ENCODE measurements at regions not wholly inside any gene's neighbourhood (a gene's known extent, or its start where the extent isn't known, plus 50 kb on each side); places are given as distances from the start of the nearest gene placed in this dataset.

DNA sequence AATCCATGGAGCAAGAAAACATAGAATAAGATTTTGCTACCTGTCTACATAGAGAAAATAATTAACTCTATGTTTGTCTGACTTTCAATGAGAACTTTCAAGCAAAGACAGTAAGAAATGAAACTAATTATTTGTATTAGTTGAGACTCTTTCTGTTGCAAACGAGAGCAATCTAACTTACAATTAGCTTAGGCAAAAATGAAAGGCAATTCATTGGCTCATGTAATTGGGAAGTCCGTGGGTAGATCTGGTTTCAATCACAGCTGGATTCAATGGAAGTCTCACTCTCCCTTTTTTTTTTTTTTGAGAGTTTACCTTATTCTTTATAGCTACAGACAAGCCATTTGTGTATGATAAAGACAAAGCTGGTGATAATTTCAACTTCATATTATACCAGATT lies 68.2 kb upstream of the STXBP5 start:
- H3K27me3 ChIP-seq (ENCODE audit: control insufficient read depth in 2 of 2, insufficient read depth in 2 of 2, low read length in 2 of 2): no peaks in the 10 kb centered on the region
- POLR2A ChIA-PET: no interaction called here
- no peak overlapping the region for H3K4me3 ChIP-seq (ENCODE audit: low read length)
- Mint-ChIP-seq H3K4me1 (peaks cover 0 to 21% (median 6%) of the 10 kb centered on the region in 7 donors), H3K36me3 (no peaks in the 10 kb centered on the region), H3K9me3 (peaks cover 0 to 2% (median 0%) of the 10 kb centered on the region in 11 donors), H3K27ac (no peak overlapping the region), H3K27me3 (peaks cover 0 to 8% (median 0%) of the 10 kb centered on the region in 5 donors), H3K4me3 (no peak overlapping the region)
- no peaks in the 10 kb centered on the region for H3K36me3 ChIP-seq (ENCODE audit: control insufficient read depth in 2 of 3, insufficient read depth in 3 of 3, low read length in 3 of 3)
- H3K4me1 ChIP-seq (ENCODE audit: control insufficient read depth in 2 of 2, insufficient read depth in 2 of 2, low read length in 2 of 2): no peaks in the 10 kb centered on the region
- CTCF ChIA-PET: no interaction called here
- ATAC-seq (no peak), DNase-seq (no peak)
- H3K27ac ChIP-seq (ENCODE audit: low read depth, low read length): no peak overlapping the region
- H3K9me3 ChIP-seq (ENCODE audit: control insufficient read depth in 2 of 3, low read length in 3 of 3): no peaks in the 10 kb centered on the region
- intact Hi-C loops (cut with micrococcal nuclease): no loop called here

DNA sequence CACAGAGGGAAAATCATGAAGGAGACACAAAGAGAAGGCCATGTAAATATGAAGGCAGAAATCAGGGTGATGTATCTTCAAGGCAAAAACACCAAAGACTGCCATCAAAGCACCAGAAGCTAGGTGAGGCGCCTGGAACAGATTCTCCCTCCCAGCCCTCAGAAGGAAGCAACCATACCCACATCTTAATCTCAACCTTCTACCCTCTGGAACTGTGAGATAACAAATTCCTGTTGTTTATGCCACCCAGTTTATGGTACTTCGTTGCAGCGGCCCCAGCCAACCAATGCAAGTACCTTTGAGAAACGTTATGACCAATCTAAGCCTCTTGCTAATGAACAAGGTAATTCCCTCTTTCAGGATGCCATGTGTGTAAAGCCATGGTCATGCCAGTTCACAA lies 66.2 kb upstream of the STXBP5 start:
- H3K4me1 ChIP-seq (ENCODE audit: control insufficient read depth in 2 of 2, insufficient read depth in 2 of 2, low read length in 2 of 2): no peaks in the 10 kb centered on the region
- peaks cover 0 to 2% (median 0%) of the 10 kb centered on the region in 11 donors for H3K9me3 Mint-ChIP-seq
- no peak overlapping the region for H3K27ac ChIP-seq (ENCODE audit: low read depth, low read length)
- no peak for DNase-seq
- no peaks in the 10 kb centered on the region for H3K9me3 ChIP-seq (ENCODE audit: control insufficient read depth in 2 of 3, low read length in 3 of 3)
- ChIA-PET CTCF (no interaction called here), POLR2A (no interaction called here)
- no peak overlapping the region for H3K4me3 ChIP-seq (ENCODE audit: low read length)
- H3K36me3 ChIP-seq (ENCODE audit: control insufficient read depth in 2 of 3, insufficient read depth in 3 of 3, low read length in 3 of 3): no peaks in the 10 kb centered on the region
- no peak for ATAC-seq
- intact Hi-C loops (cut with micrococcal nuclease): no loop called here
- peaks cover 0 to 14% (median 6%) of the 10 kb centered on the region in 7 donors for H3K4me1 Mint-ChIP-seq
- no peaks in the 10 kb centered on the region for H3K27me3 ChIP-seq (ENCODE audit: control insufficient read depth in 2 of 2, insufficient read depth in 2 of 2, low read length in 2 of 2)
- H3K36me3 Mint-ChIP-seq: no peaks in the 10 kb centered on the region
- H3K27me3 Mint-ChIP-seq: peaks cover 0 to 8% (median 0%) of the 10 kb centered on the region in 5 donors
- H3K27ac Mint-ChIP-seq: no peak overlapping the region
- no peak overlapping the region for H3K4me3 Mint-ChIP-seq

DNA sequence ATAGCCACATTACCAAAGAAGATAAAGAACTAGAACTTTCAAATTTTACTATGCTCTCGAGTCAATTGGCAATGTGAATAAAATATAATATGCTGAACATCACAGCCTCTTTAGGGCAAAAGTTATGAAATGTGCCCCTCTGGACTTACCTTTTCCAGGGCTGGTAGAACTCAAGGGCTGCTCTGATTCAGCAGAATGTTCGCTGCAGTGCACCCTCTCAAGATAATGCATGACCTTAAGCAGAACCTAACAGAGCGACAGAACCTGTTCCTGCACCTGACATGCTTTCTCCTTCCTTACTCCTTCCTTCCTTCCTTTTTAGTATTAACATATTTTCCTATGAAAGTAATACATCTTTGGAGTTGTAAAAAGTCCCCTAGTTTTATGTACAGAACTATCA lies 65.4 kb upstream of the STXBP5 start:
- Mint-ChIP-seq H3K27me3 (peaks cover 0 to 8% (median 0%) of the 10 kb centered on the region in 5 donors), H3K27ac (no peak overlapping the region), H3K4me1 (peaks cover 0 to 6% (median under 1%) of the 10 kb centered on the region in 7 donors), H3K4me3 (no peak overlapping the region), H3K9me3 (peaks cover 0 to 2% (median 0%) of the 10 kb centered on the region in 11 donors), H3K36me3 (no peaks in the 10 kb centered on the region)
- H3K36me3 ChIP-seq (ENCODE audit: control insufficient read depth in 2 of 3, insufficient read depth in 3 of 3, low read length in 3 of 3): no peaks in the 10 kb centered on the region
- H3K9me3 ChIP-seq (ENCODE audit: control insufficient read depth in 2 of 3, low read length in 3 of 3): no peaks in the 10 kb centered on the region
- intact Hi-C loops (cut with micrococcal nuclease): no loop called here
- ChIA-PET POLR2A (no interaction called here), CTCF (no interaction called here)
- ATAC-seq (no peak), DNase-seq (no peak)
- H3K27ac ChIP-seq (ENCODE audit: low read depth, low read length): no peak overlapping the region
- no peaks in the 10 kb centered on the region for H3K27me3 ChIP-seq (ENCODE audit: control insufficient read depth in 2 of 2, insufficient read depth in 2 of 2, low read length in 2 of 2)
- H3K4me1 ChIP-seq (ENCODE audit: control insufficient read depth in 2 of 2, insufficient read depth in 2 of 2, low read length in 2 of 2): no peaks in the 10 kb centered on the region
- H3K4me3 ChIP-seq (ENCODE audit: low read length): no peak overlapping the region

DNA sequence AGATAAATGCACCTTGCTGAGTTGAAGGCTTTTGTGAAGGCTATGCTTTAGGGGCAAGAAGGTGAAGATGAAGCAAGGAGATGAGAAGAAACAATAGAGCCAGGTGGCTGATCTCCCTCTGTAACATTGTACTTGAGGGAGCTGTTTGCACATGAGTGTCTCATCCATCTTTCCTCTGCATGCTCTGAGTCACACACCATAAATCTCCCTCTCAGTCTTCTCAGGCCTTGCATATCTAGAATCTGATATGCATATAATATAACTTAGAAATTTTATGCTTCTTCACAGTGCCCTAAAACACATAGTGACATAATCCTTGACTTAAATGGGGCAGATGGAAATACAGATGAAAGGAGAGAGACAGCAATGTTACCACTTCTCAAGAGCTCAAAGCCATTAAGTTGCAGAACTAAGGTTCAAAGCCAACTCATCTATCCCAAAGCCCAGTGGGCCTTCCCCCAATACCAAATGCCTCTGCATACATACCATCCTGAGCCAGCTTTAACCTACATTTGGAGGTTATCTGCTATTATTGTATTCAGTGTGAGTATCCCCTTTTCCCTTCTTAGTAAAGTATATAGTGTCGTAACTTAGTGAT lies 62.4 kb upstream of the STXBP5 start:
- ChIA-PET POLR2A (interaction anchor here (0.6 kb wide), 1 partner anchor 208 kb away, joined by 3 read pairs; no protein-coding TSS in a partner anchor), CTCF (no interaction called here)
- Mint-ChIP-seq H3K27ac (no peak overlapping the region), H3K4me3 (no peak overlapping the region), H3K27me3 (no peaks in the 10 kb centered on the region), H3K4me1 (no peaks in the 10 kb centered on the region), H3K36me3 (no peaks in the 10 kb centered on the region), H3K9me3 (no peaks in the 10 kb centered on the region)
- H3K9me3 ChIP-seq (ENCODE audit: control insufficient read depth in 2 of 3, low read length in 3 of 3): no peaks in the 10 kb centered on the region
- H3K4me3 ChIP-seq (ENCODE audit: low read length): no peak overlapping the region
- H3K27ac ChIP-seq (ENCODE audit: low read depth, low read length): no peak overlapping the region
- H3K4me1 ChIP-seq (ENCODE audit: control insufficient read depth in 2 of 2, insufficient read depth in 2 of 2, low read length in 2 of 2): no peaks in the 10 kb centered on the region
- H3K27me3 ChIP-seq (ENCODE audit: control insufficient read depth in 2 of 2, insufficient read depth in 2 of 2, low read length in 2 of 2): no peaks in the 10 kb centered on the region
- no peaks in the 10 kb centered on the region for H3K36me3 ChIP-seq (ENCODE audit: control insufficient read depth in 2 of 3, insufficient read depth in 3 of 3, low read length in 3 of 3)
- intact Hi-C loops (cut with micrococcal nuclease): no loop called here
- no peak for ATAC-seq
- no peak for DNase-seq

DNA sequence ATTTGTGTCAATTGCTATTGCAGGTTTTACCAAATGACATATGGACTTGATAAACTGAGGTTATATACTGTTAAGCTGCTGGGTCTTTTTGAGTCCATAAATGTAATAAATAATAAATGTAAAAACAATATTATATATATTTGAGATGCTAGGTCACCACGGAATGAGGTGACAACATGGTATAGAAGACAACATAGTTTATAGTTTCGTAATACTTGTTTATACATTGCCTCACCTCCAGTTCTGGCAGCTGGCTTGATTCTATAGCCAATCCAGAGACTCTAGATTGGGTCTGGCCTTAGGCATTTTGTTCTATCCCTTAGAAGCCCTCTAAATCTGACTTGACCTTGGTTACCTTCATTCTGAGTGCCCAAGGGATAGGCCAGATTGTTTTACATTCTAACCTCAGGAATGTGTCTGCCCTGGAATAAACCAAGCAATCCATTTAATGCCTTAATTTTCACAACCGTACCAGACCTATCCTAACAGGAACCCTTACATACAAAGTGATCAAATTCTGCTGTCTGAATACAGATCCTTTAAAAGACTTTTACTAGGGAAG lies 61.5 kb upstream of the STXBP5 start:
- H3K27ac ChIP-seq (ENCODE audit: low read depth, low read length): no peak overlapping the region
- Mint-ChIP-seq H3K27me3 (no peaks in the 10 kb centered on the region), H3K27ac (no peak overlapping the region), H3K4me1 (no peaks in the 10 kb centered on the region), H3K36me3 (no peaks in the 10 kb centered on the region), H3K4me3 (no peak overlapping the region), H3K9me3 (no peaks in the 10 kb centered on the region)
- H3K4me3 ChIP-seq (ENCODE audit: low read length): no peak overlapping the region
- H3K36me3 ChIP-seq (ENCODE audit: control insufficient read depth in 2 of 3, insufficient read depth in 3 of 3, low read length in 3 of 3): no peaks in the 10 kb centered on the region
- no peaks in the 10 kb centered on the region for H3K9me3 ChIP-seq (ENCODE audit: control insufficient read depth in 2 of 3, low read length in 3 of 3)
- H3K4me1 ChIP-seq (ENCODE audit: control insufficient read depth in 2 of 2, insufficient read depth in 2 of 2, low read length in 2 of 2): no peaks in the 10 kb centered on the region
- H3K27me3 ChIP-seq (ENCODE audit: control insufficient read depth in 2 of 2, insufficient read depth in 2 of 2, low read length in 2 of 2): no peaks in the 10 kb centered on the region
- no peak for ATAC-seq
- ChIA-PET CTCF (no interaction called here), POLR2A (interaction anchor here (0.6 kb wide), 1 partner anchor 209 kb away, joined by 3 read pairs; no protein-coding TSS in a partner anchor)
- no peak for DNase-seq
- intact Hi-C loops (cut with micrococcal nuclease): no loop called here

DNA sequence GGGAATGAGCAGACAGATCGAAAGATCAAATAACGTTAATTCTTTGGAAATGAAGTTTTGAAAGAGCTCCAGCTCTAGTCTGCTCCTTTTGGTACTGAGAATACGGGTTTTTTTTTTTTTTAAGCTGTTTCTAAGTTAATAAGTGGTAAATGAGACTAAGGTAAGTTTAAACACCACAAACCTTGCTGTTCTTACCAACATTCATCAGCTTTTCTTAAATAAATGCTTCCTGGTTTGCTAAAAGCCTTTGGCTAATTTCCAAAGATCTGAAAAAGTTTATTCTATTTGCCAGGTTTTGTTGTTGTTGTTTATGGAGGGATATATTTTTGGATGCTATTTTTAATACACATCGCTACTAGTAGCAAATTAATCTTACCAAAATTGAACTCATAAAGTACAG lies 55.1 kb upstream of the STXBP5 start:
- Histone ChIP-seq H3K27me3 (ENCODE audit: control insufficient read depth in 2 of 2, insufficient read depth in 2 of 2, low read length in 2 of 2) (no peaks in the 10 kb centered on the region), H3K9me3 (ENCODE audit: control insufficient read depth in 2 of 3, low read length in 3 of 3) (no peaks in the 10 kb centered on the region), H3K4me1 (ENCODE audit: control insufficient read depth in 2 of 2, insufficient read depth in 2 of 2, low read length in 2 of 2) (no peaks in the 10 kb centered on the region), H3K27ac (ENCODE audit: low read depth, low read length) (no peak overlapping the region), H3K4me3 (ENCODE audit: low read length) (no peak overlapping the region), H3K36me3 (ENCODE audit: control insufficient read depth in 2 of 3, insufficient read depth in 3 of 3, low read length in 3 of 3) (no peaks in the 10 kb centered on the region)
- no peak overlapping the region for H3K27ac Mint-ChIP-seq
- CTCF ChIA-PET: no interaction called here
- intact Hi-C loops (cut with micrococcal nuclease): no loop called here
- H3K9me3 Mint-ChIP-seq: no peaks in the 10 kb centered on the region
- H3K27me3 Mint-ChIP-seq: peaks cover 0 to 5% (median 0%) of the 10 kb centered on the region in 5 donors
- POLR2A ChIA-PET: no interaction called here
- H3K36me3 Mint-ChIP-seq: peaks cover 0 to 3% (median 0%) of the 10 kb centered on the region in 5 donors
- ATAC-seq (no peak), DNase-seq (no peak)
- peaks cover 0 to 9% (median 0%) of the 10 kb centered on the region in 7 donors for H3K4me1 Mint-ChIP-seq
- H3K4me3 Mint-ChIP-seq: no peak overlapping the region

DNA sequence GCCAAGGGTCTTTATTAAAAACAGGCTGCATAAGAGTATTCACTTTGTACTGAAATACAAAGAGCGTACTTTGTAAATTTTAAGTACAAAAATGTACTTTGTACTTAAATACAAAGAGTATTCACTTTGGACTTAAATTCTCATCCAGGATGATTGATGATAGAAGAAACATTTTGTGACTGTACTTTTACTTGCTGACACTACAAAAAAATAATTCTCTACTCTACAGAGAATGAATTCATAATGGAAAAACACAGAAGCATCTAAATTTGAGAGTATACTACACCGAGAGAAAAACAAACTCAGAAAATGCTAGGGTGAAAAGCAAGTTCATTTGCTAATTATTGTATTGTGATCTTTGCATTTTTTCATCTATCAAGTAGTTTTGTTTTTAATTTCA lies 54.4 kb upstream of the STXBP5 start:
- peaks cover 0 to 8% (median 0%) of the 10 kb centered on the region in 5 donors for H3K27me3 Mint-ChIP-seq
- ChIA-PET POLR2A (no interaction called here), CTCF (no interaction called here)
- no peaks in the 10 kb centered on the region for H3K9me3 ChIP-seq (ENCODE audit: control insufficient read depth in 2 of 3, low read length in 3 of 3)
- H3K27me3 ChIP-seq (ENCODE audit: control insufficient read depth in 2 of 2, insufficient read depth in 2 of 2, low read length in 2 of 2): no peaks in the 10 kb centered on the region
- H3K27ac Mint-ChIP-seq: no peak overlapping the region
- ATAC-seq (no peak), DNase-seq (no peak)
- peaks cover 0 to 9% (median 0%) of the 10 kb centered on the region in 7 donors for H3K4me1 Mint-ChIP-seq
- no peak overlapping the region for H3K4me3 ChIP-seq (ENCODE audit: low read length)
- intact Hi-C loops (cut with micrococcal nuclease): no loop called here
- no peak overlapping the region for H3K27ac ChIP-seq (ENCODE audit: low read depth, low read length)
- H3K4me3 Mint-ChIP-seq: no peak overlapping the region
- no peaks in the 10 kb centered on the region for H3K4me1 ChIP-seq (ENCODE audit: control insufficient read depth in 2 of 2, insufficient read depth in 2 of 2, low read length in 2 of 2)
- H3K36me3 ChIP-seq (ENCODE audit: control insufficient read depth in 2 of 3, insufficient read depth in 3 of 3, low read length in 3 of 3): no peaks in the 10 kb centered on the region
- no peaks in the 10 kb centered on the region for H3K9me3 Mint-ChIP-seq
- peaks cover 0 to 3% (median 0%) of the 10 kb centered on the region in 5 donors for H3K36me3 Mint-ChIP-seq
